Right ventricle myocardium superior (tissue), 1 donor: ENCODE measurements at regions not wholly inside any gene's neighbourhood (a gene's known extent, or its start where the extent isn't known, plus 50 kb on each side); places are given as distances from the start of the nearest gene placed in this dataset.
A peak's percentile ranks its signal among the peaks of the same experiment; 100 is the strongest.
"Not testable (repeated sequence)": the region's sequence is repeated elsewhere in the genome, so short reads cannot be mapped to it uniquely, and the experiment has no call there.

Source experiments
- ATAC-seq: fragments of 200-7000 bp; cut with Tn5 transposase; one replicate; pipeline ENCODE4 v1.9.1; 2020; ENCODE audit warnings: mild to moderate bottlenecking; ENCODE audit not compliant: poor library complexity
- DNase-seq: peaks from one replicate; pipeline ENCODE4 v3.0.0-alpha.2; 2020
- intact Hi-C: fragments of 100-400 bp; cut with DNase I; formaldehyde crosslinking; loops from one replicate; pipeline ENCODE4 v1.11.2; 2022
- donor health status: DM: no; HTN: yes; CAD: no; lungs with severe emphysema.

DNA sequence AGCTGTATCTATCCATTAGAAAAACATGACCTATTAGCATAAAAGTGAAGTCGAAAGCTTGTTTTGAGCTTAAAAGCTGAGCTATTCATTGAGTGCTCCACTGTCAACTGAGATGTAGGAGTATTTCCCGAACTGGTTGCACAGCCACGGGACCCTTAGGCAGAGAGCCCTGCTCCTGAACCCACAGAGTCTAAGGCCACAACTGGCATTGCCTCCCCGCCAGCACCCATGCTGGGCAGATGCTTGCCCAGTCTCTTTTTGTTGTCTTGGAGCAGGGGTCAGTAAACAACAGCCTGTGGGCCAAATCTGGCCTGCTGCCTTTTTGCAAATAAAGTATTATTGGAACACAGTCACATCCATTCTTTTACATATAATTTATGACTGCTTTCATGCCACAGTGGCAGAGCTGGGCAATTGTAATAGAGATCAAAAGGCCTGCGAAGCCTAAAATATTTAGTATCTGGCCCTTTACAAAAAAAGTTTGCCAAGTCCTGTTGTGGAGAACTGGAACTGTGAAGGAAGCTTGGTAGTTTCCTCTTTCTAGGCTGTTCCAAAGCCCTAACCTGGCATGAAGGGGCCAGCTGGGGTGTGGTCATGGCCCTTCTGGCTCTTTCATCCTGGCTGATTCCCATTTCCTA lies 58.4 kb upstream of the WAPL start:
- DNase-seq (no peak), ATAC-seq (peak; percentile 18)
- intact Hi-C loops, result loop anchor here (10.0 kb wide), 1 partner anchor 55 kb away; the partner anchor contains the start of gene WAPL

DNA sequence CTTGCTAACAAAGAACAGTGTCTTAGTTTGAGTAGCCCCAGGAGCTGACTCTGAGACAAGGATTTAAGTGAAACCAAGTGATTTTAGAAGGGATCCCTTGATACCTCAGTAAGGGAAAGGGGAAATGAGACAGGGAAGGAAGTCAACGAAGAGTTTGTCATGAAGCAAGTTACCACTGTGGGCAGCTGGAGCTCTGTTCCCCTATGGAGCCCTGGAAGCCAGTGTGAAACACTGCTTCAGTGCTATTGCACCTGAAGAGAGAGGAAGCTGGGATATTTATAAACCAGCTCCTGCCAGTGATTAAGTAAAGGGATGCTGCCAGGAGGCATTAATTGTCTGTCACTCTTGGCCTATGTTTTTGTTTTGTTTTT lies 58.9 kb upstream of the WAPL start:
- intact Hi-C loops, result loop anchor here (10.0 kb wide), 1 partner anchor 56 kb away; the partner anchor contains the start of gene WAPL
- ATAC-seq (peak; percentile 35), DNase-seq (no peak)

DNA sequence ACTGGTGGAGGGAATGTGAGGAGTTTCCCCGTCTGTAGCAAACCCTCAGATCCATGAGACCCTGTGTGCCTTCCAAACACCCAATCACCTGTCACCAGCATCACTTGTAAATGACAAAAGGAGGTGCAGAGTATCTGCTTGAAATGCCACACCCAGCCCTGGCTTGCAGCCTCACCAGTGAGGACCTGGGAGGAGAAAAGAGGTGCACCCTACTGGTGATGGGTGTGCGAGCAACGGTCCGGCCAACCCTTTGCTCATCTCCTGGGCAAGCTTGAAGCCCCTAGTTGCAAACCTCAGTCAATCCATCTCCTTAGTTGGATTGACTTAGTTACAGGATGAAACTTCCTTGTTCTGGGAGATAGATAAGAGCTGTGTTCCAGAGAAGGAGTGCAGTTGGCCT lies 62.4 kb upstream of the WAPL start:
- DNase-seq (no peak), ATAC-seq (no peak)
- intact Hi-C loops, result loop anchor here (10.0 kb wide), 1 partner anchor 59 kb away; the partner anchor contains the start of gene WAPL

DNA sequence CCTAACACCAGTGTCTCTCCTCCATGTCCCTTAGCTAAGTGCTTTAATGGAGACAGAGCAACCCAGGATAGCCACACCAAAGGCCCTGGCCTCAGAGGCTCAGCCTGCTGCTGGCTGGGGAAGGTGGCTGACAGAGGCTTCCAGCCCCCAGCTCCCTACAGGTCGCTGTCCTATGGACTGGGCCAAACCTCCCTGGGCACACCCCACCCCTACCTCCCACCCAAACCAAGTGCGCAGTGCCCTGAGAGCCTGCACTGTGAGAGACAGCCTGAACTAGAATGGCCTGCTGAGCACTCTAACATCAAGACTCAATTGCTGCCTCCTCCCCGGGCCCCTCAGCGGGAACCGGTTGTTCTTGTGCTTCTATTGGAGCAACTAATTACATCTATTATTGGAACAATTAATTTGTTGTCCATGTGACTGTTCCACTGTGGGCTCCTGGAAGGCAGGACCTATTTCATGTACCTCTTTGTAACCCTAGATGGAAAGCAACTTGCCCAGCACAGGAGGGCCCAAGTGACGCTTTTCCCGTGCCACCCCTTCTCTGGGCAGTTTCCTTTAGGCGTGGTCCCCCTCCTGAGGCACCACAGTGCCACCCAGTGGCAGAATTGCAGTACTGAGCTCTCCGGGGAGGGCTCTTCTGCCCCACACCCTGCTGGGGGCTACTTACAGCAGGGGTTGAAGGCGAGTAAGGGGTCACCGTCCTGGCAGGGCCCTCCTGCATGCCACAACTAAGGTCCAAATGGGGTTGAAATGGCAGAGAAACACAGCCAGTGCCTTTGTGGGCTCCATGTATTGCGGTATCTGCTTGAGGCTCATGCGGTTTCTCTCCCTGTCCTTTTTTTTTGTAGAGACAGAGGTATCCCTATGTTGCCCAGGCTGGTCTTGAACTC lies 63.7 kb upstream of the WAPL start:
- ATAC-seq, result peak; percentile 96

DNA sequence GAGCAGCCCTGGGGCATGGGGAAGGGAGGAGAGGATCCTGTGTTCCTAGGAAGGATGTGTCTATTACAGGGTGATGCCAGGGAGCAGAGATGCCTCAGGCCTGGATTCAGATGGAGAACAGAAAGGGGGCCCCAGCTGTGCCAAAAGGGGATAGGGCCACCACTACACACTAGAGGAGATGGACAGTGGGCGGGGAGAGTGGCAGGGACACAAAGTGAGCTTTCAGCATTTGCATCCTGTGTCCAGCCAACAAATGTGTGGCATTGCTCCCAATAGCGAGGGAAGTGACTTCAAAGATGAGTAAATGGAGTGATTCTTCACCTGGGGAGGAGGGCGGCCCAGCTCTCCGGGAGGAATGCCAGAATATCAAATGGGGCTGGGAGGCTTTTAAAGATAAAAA lies 64.9 kb upstream of the WAPL start:
- no peak for DNase-seq
- intact Hi-C loops, result loop anchor here (5.0 to 10.0 kb wide), 2 partner anchors 62 to 184 kb away; partner anchors contain the start of gene WAPL
- no peak for ATAC-seq

More for the DNA sequence above, 63.7 kb upstream of the WAPL start:
- peak; percentile 74 for DNase-seq
- intact Hi-C loops, result loop anchor here (5.0 to 10.0 kb wide), 2 partner anchors 60 to 183 kb away; partner anchors contain the start of gene WAPL

DNA sequence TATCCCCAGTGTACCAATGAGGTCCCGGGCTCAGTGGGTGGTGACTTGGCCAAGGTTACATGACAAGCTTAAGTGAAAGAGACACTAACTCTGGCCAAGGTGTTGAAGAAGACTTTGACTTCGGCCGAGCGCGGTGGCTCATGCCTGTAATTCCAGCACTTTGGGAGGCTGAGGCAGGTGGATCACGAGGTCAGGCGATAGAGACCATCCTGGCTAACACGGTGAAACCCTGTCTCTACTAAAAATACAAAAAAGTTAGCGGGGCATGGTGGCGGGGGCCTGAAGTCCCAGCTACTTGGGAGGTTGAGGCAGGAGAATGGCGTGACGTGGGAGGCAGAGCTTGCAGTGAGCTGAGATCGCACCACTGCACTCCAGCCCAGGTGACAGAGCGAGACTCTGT lies 65.6 kb upstream of the OPN4 start:
- DNase-seq, ATAC-seq: not testable (repeated sequence)
- intact Hi-C loops, result loop anchor here (5.0 to 10.0 kb wide), 2 partner anchors 64 to 186 kb away; partner anchors contain the start of gene WAPL

DNA sequence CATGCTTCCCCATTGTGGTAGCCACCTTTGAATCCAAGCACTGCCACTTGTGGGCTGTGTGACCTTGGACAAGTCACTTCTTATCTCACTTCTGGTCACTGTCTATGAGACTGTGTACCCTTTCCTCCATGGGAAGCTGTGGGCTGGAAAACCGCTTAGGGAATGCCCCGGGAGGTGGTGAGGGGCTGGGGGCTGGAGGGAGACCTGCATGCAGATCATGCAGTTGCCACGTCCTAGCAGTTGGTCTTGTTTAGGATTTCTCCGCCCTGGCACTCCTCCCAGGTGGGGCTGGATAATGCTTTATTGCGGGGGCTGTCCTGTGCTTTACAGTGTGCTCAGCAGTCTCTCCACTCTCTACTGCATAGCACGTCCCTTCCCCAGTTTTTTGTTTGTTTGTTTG lies 62.9 kb upstream of the OPN4 start:
- ATAC-seq (peak; percentile 13), DNase-seq (no peak)
- intact Hi-C loops, result no loop called here

DNA sequence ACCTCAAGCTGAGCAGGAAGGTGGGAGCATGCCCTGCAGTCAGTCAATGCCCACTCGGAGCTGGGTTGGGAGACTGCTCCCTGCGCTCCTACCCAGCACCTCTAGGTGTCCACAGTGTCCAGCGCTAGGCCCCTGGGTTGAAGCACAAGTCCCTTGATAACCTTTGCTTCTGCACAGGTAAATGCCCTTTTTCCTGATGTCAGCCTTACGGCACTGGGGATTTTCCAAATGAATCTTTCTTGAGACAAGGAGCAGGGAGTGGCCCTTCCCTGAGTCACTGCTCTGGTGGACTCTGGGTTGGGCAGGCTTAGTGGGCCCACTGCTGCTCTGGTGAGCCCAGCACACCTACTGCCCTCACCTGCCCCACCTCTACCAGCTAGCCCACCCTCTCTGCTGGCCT lies 61.9 kb upstream of the OPN4 start:
- DNase-seq, result no peak
- peak; percentile 86 for ATAC-seq
- intact Hi-C loops, result no loop called here

DNA sequence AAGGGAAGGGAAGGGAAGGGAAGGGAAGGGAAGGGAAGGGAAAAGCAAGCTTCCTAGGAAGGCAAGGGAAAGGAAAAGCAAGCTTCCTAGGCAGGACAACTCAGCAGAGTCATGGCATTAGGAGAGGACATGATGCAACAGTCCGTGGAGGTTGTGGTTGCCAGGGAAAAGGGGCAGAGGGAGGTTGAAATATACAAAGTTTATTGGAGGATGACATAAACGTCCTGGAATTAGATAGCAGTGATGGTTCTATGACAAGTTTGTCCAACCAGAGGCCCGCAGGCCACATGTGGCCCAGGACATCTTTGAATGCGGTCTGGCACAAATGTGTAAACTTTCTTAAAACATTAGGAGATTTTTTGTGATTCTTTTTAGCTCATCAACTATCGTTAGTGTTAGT lies 59.8 kb upstream of the OPN4 start:
- no peak for DNase-seq
- intact Hi-C loops, result no loop called here
- no peak for ATAC-seq

DNA sequence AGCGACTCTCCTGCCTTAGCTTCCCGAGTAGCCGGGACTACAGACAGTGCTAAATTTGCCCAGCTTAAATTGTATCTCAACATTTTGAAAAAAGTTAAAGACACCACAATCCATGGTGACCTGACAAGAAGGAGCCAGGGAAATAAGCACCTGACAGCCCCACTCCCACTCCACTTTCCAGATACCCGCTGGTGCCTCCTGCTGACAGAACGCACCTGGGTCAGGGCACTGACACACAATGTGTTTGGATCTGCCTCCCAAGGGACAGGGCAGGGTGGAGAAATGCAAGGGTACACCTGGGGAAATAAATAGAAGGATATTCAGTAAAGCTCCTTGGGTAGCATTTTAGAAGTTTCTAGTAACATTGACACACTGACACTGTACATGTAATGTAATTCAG lies 58.9 kb upstream of the OPN4 start:
- ATAC-seq, result no peak
- intact Hi-C loops, result no loop called here

DNA sequence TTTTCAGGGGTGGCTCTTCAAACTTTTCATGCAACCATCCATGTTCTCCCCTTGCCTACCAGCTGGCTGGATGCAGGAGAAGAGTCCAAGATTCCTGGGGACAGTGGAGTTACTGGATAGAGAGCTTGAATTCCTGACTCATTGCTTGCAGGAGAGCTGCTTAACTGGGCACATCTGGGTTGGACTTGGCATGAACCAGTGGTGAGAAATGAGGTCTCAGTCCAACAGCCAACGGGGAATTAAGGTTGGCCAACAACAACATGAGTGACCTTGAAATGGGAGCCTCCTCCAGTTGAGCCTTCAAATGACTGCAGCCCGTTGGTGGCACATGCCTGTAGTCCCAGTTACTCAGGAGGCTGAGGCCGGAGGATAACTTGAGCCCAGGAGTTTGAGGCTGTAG lies 58.1 kb upstream of the OPN4 start:
- ATAC-seq, result no peak
- intact Hi-C loops, result no loop called here
- no peak for DNase-seq

More for the DNA sequence above, 58.9 kb upstream of the OPN4 start:
- no peak for DNase-seq

DNA sequence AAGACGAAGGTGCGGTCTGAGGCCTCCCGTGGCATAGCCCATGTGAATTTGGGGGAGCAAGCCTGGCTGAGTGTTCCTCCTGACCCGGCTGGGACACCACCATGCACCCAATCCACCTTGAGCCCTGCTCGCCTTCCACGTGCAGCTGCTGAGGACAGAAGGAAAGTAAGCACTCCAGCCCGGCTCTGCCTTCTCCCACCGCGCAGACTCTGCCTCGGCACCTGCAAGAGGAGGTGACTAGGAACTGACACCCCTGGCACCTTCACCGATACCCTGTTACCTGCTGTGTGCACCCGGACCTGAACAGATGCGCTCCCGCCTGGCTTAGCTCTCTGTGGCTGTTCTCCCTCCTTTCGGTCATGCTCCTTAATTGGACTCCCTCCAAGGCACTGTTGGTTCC lies 57.0 kb upstream of the OPN4 start:
- intact Hi-C loops, result no loop called here
- no peak for DNase-seq
- ATAC-seq, result no peak

DNA sequence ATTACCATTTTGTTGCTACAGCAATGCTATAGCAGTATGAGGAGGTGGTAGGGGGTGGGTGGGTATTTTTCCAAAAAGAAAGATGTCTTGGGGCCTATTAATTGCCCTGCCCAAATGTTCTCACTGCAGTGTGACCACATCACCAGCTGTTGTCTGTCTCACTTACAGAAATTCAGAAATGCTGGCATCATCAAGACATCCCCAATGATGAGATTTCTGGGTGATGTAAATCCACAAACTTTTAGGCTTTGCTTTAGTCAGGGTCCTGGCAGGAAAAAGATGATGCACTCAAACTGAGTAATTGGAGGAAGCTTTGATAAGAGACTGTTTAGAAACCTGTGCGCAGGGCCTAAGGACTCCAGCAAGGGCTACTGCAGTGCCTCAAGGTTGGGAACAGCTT lies 56.2 kb upstream of the OPN4 start:
- intact Hi-C loops, result no loop called here
- DNase-seq (no peak), ATAC-seq (no peak)

DNA sequence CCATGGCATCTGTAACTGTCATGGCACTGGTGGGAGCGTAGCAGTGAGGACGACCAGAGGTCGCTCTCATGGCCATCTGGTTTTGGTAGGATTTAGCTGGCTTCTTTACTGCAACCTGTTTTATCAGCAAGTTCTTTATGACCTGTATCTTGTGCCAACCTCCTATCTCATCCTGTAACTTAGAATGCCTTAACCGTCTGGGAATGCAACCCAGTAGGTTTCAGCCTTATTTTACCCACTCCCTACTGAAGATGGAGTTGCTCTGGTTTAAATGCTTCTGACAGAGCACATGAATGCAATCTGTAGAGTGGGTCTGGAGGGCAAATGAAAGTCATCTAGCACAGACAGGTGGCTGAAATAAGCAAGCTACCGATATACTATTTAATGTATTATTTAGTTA lies 55.3 kb upstream of the OPN4 start:
- DNase-seq, result no peak
- ATAC-seq, result no peak
- intact Hi-C loops, result no loop called here

DNA sequence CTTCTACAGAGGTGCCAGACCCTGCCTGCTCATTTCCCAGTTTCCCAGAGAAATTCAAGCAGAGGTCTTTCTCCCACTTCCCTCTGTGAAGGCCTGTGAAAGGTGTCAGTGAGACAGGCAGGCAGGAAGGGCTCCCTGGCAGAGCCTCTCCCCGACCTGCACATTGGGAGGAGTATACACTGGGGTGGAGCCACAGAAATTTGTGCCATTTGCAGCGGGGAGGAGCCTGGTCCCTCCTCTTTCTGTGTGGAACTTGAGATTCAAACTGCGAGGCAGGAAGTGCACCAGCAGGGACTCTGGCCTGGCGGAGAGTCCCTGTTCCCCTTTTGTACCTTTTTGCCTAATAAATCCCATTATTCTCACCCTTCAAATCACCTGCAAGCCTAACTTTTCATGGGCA lies 54.6 kb upstream of the OPN4 start:
- DNase-seq, result no peak
- ATAC-seq, result peak; percentile 56
- intact Hi-C loops, result no loop called here

DNA sequence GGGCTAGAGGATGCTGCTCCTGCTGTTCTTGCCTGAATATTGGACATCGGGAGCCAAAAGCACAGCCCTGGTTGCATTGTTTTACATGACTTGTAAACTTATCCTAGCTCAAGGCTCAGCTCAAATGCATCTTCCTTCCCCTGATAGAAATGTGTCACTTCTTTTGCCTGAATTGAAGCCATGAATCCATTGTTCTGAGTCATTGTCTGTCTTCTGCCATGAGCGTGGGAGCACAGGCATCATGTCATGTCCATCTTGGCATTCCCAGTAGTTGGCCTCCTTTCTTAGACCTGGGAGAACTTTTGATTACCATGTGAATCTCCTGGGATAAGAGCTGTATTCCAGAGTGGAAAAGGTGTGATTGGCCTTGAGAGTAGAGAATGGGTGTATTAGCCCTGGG lies 54.1 kb upstream of the OPN4 start:
- DNase-seq (no peak), ATAC-seq (no peak)
- intact Hi-C loops, result no loop called here

DNA sequence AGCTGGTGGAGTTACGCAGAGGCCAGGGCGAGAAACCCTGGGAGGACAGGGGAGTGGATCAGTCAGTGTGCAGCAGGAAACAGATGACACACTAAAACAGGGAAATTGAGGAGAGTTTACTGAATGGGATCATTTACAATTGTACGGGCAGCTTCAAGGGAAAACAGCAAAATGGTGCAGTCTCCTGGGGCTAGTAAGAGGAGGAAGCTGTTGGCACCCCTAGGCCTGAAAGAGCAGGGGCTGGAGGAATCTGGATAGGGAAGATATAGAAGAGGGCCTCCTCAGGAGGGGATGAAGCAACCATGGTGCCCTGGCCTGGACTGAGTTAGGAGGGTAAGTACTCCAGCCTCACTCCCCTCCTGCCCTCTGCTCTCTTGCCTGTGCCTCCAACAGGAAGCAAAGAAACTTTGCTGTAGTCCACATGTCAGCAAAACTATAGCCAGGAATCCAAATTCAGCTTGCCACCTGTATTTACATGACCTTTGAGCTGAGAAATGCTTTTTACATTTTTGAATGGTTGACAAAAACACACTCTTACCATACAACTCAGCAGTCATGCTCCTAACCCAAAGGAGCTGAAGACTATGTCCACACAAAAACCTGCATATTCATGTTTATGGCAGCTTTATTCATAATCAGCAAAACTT lies 52.3 kb upstream of the OPN4 start:
- no peak for DNase-seq
- no peak for ATAC-seq
- intact Hi-C loops, result no loop called here

DNA sequence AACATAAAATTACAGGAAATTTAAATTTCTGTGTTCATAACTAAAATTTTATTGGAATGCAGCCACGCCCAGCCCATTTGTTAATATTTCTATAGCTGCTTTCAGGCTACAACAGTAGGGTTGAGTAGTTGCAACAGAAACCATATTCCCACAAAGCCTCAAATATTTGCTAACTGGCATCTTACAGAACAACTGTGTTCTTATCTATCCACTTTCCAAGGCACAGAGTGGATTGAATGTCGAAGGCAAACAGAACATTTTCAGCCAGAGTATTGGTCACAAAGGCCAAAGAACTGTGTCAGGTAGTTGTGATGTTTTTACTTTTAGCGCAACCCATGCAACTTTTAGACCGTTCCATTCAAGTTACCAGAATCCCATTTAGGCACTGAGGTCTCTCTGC lies 51.1 kb upstream of the OPN4 start:
- no peak for ATAC-seq
- intact Hi-C loops, result no loop called here

More for the DNA sequence above, 51.1 kb upstream of the OPN4 start:
- DNase-seq, result no peak
